ENCODE measurements at regions not wholly inside any gene's neighbourhood (a gene's known extent, or its start where the extent isn't known, plus 50 kb on each side); places are given as distances from the start of the nearest gene placed in this dataset.

DNA sequence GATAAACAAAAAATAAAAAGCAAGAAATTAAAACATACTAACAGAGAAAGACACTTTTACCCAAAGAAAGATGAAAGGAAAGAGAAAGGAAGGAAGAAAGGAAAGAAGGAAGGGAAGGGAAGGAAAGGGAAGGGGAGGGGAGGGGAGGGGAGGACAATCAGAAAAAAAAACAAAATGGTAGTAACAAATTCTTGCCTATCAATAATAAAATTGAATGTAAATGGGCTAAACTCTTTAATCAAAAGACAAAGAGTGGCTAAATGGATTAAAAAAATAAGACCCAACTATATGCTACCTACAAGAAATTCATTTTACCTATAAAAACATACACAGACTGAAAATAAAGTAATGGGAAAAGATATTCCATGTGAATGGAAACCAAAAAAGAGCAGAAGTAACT, 372.9 kb upstream of the NFIA start (continued):
- TF ChIP-seq, protein P1, sequence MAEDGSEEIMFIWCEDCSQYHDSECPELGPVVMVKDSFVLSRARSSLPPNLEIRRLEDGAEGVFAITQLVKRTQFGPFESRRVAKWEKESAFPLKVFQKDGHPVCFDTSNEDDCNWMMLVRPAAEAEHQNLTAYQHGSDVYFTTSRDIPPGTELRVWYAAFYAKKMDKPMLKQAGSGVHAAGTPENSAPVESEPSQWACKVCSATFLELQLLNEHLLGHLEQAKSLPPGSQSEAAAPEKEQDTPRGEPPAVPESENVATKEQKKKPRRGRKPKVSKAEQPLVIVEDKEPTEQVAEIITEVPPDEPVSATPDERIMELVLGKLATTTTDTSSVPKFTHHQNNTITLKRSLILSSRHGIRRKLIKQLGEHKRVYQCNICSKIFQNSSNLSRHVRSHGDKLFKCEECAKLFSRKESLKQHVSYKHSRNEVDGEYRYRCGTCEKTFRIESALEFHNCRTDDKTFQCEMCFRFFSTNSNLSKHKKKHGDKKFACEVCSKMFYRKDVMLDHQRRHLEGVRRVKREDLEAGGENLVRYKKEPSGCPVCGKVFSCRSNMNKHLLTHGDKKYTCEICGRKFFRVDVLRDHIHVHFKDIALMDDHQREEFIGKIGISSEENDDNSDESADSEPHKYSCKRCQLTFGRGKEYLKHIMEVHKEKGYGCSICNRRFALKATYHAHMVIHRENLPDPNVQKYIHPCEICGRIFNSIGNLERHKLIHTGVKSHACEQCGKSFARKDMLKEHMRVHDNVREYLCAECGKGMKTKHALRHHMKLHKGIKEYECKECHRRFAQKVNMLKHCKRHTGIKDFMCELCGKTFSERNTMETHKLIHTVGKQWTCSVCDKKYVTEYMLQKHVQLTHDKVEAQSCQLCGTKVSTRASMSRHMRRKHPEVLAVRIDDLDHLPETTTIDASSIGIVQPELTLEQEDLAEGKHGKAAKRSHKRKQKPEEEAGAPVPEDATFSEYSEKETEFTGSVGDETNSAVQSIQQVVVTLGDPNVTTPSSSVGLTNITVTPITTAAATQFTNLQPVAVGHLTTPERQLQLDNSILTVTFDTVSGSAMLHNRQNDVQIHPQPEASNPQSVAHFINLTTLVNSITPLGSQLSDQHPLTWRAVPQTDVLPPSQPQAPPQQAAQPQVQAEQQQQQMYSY (CRISPR knock-in tag; IDR thresholded peaks at IDR 0.05), result no peak
- TF ChIP-seq RORB (CRISPR knock-in tag; IDR thresholded peaks at IDR 0.05) (no peak), FOXP1 (CRISPR knock-in tag; IDR thresholded peaks at IDR 0.05; ENCODE audit: borderline replicate concordance) (no peak), ZNF121 (CRISPR knock-in tag; IDR thresholded peaks at IDR 0.05) (no peak), NR3C1 (CRISPR knock-in tag; conservative IDR thresholded peaks at IDR 0.05; ENCODE audit: low read depth) (no peak), ZNF317 (CRISPR knock-in tag; IDR thresholded peaks at IDR 0.05; ENCODE audit: borderline replicate concordance, low read depth) (no peak), CREB1 (CRISPR knock-in tag; IDR thresholded peaks at IDR 0.05) (no peak)
- TF ChIP-seq, protein P2, sequence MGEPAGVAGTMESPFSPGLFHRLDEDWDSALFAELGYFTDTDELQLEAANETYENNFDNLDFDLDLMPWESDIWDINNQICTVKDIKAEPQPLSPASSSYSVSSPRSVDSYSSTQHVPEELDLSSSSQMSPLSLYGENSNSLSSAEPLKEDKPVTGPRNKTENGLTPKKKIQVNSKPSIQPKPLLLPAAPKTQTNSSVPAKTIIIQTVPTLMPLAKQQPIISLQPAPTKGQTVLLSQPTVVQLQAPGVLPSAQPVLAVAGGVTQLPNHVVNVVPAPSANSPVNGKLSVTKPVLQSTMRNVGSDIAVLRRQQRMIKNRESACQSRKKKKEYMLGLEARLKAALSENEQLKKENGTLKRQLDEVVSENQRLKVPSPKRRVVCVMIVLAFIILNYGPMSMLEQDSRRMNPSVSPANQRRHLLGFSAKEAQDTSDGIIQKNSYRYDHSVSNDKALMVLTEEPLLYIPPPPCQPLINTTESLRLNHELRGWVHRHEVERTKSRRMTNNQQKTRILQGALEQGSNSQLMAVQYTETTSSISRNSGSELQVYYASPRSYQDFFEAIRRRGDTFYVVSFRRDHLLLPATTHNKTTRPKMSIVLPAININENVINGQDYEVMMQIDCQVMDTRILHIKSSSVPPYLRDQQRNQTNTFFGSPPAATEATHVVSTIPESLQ (CRISPR knock-in tag; IDR thresholded peaks at IDR 0.05), result no peak

DNA sequence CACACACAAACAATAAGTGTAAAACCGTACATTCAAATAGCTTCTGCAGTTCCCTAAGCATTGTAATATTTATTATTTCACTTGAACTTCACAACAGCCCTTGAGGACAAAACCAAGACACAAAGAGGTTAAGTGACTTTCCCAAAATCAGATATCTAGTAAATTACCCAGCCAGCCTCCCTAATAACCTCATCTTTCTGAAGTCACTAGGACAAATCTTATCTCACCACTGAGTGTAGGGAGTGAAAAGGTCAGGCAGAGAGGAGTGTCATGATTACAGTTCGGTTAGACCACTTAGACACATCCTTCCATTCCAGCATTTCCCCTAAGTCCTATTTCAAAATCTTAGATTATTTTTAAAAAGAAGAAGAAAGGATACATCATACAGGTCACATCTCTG, 377.3 kb upstream of the NFIA start:
- H3K4me1 Mint-ChIP-seq, result peaks cover 8% of the 10 kb centered on the region
- ATAC-seq, result no peak
- H3K9me3 Mint-ChIP-seq, result peaks cover 23% of the 10 kb centered on the region
- H3K27me3 Mint-ChIP-seq (ENCODE audit: low read depth), result no peaks in the 10 kb centered on the region
- no peak overlapping the region for H3K27ac Mint-ChIP-seq
- POLR2A ChIA-PET, result no interaction called here
- no peak overlapping the region for H3K4me3 Mint-ChIP-seq
- DNase-seq (ENCODE audit: low spot score), result no peak
- peaks cover 6% of the 10 kb centered on the region; the same call in 1 of the 2 replicates for H3K36me3 Mint-ChIP-seq
- CTCF ChIA-PET, result no interaction called here
- no peak for TF ChIP-seq IRF2 (CRISPR knock-in tag; IDR thresholded peaks at IDR 0.05; ENCODE audit: borderline replicate concordance, low read depth)
- no peak for TF ChIP-seq NR3C1 (CRISPR knock-in tag; conservative IDR thresholded peaks at IDR 0.05; ENCODE audit: low read depth)
- TF ChIP-seq ATF1 (CRISPR knock-in tag; IDR thresholded peaks at IDR 0.05), result no peak
- TF ChIP-seq ZNF232 (CRISPR knock-in tag; IDR thresholded peaks at IDR 0.05), result no peak
- TF ChIP-seq JAZF1 (CRISPR knock-in tag; IDR thresholded peaks at IDR 0.05), result no peak
- TF ChIP-seq KAT7 (CRISPR knock-in tag; IDR thresholded peaks at IDR 0.05; ENCODE audit: borderline replicate concordance), result no peak
- no peak for TF ChIP-seq TEAD1 (CRISPR knock-in tag; IDR thresholded peaks at IDR 0.05)
- TF ChIP-seq, protein P2 (CRISPR knock-in tag; IDR thresholded peaks at IDR 0.05), result no peak
- TF ChIP-seq, protein P3, sequence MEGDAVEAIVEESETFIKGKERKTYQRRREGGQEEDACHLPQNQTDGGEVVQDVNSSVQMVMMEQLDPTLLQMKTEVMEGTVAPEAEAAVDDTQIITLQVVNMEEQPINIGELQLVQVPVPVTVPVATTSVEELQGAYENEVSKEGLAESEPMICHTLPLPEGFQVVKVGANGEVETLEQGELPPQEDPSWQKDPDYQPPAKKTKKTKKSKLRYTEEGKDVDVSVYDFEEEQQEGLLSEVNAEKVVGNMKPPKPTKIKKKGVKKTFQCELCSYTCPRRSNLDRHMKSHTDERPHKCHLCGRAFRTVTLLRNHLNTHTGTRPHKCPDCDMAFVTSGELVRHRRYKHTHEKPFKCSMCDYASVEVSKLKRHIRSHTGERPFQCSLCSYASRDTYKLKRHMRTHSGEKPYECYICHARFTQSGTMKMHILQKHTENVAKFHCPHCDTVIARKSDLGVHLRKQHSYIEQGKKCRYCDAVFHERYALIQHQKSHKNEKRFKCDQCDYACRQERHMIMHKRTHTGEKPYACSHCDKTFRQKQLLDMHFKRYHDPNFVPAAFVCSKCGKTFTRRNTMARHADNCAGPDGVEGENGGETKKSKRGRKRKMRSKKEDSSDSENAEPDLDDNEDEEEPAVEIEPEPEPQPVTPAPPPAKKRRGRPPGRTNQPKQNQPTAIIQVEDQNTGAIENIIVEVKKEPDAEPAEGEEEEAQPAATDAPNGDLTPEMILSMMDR (IDR thresholded peaks at IDR 0.05), result no peak
- TF ChIP-seq, protein P4, sequence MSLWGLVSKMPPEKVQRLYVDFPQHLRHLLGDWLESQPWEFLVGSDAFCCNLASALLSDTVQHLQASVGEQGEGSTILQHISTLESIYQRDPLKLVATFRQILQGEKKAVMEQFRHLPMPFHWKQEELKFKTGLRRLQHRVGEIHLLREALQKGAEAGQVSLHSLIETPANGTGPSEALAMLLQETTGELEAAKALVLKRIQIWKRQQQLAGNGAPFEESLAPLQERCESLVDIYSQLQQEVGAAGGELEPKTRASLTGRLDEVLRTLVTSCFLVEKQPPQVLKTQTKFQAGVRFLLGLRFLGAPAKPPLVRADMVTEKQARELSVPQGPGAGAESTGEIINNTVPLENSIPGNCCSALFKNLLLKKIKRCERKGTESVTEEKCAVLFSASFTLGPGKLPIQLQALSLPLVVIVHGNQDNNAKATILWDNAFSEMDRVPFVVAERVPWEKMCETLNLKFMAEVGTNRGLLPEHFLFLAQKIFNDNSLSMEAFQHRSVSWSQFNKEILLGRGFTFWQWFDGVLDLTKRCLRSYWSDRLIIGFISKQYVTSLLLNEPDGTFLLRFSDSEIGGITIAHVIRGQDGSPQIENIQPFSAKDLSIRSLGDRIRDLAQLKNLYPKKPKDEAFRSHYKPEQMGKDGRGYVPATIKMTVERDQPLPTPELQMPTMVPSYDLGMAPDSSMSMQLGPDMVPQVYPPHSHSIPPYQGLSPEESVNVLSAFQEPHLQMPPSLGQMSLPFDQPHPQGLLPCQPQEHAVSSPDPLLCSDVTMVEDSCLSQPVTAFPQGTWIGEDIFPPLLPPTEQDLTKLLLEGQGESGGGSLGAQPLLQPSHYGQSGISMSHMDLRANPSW (CRISPR knock-in tag; conservative IDR thresholded peaks at IDR 0.05; ENCODE audit: low read depth), result no peak
- TF ChIP-seq GABPB1 (CRISPR knock-in tag; IDR thresholded peaks at IDR 0.05), result no peak
- no peak for TF ChIP-seq HMGA2 (CRISPR knock-in tag; IDR thresholded peaks at IDR 0.05)
- TF ChIP-seq, protein P5, sequence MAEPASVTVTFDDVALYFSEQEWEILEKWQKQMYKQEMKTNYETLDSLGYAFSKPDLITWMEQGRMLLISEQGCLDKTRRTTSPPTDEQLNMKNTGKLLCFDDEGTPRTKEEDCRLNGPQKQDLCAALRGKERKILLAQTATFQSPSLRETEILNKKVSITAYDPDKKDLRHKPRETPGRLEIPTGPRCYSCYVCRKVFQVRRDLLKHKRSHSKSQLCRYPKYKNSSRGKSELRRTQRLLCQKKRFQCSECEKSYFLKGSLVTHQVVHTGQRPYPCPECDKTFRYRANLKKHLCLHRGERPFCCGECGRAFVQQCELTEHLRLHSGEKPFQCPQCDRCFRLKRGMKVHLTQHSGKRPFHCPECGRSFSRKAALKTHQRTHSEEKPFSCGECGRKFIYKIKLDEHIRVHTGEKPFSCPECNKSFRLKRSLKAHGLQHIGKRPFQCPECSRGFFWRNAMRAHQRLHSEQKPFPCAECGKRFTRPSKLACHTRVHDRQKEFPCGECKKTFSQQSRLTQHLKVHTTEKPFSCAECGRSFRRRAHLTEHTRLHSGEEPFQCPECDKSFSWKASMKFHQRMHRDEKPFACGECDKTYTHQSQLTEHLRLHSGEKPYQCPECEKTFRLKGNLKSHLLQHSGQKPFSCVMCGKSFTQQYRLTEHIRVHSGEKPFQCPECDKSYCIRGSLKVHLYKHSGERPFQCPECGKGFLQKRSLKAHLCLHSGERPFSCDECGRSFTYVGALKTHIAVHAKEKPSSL (CRISPR knock-in tag; conservative IDR thresholded peaks at IDR 0.05), result no peak
- no peak for TF ChIP-seq ETV6 (CRISPR knock-in tag; IDR thresholded peaks at IDR 0.05)
- no peak for TF ChIP-seq ELF4 (CRISPR knock-in tag; IDR thresholded peaks at IDR 0.05; ENCODE audit: low read depth)
- TF ChIP-seq, protein P6, sequence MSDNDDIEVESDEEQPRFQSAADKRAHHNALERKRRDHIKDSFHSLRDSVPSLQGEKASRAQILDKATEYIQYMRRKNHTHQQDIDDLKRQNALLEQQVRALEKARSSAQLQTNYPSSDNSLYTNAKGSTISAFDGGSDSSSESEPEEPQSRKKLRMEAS (CRISPR knock-in tag; IDR thresholded peaks at IDR 0.05), result no peak
